HG03025 (cell line): ENCODE measurements at regions not wholly inside any gene's neighbourhood (a gene's known extent, or its start where the extent isn't known, plus 50 kb on each side); places are given as distances from the start of the nearest gene placed in this dataset.

Experiments
- ATAC-seq: cut with Tn5 transposase; IDR thresholded peaks from one replicate; pipeline ENCODE4 v1.9.1; 2021; ENCODE audit warnings: mild to moderate bottlenecking, moderate library complexity; ENCODE audit not compliant: unreplicated experiment, low FRiP score

DNA sequence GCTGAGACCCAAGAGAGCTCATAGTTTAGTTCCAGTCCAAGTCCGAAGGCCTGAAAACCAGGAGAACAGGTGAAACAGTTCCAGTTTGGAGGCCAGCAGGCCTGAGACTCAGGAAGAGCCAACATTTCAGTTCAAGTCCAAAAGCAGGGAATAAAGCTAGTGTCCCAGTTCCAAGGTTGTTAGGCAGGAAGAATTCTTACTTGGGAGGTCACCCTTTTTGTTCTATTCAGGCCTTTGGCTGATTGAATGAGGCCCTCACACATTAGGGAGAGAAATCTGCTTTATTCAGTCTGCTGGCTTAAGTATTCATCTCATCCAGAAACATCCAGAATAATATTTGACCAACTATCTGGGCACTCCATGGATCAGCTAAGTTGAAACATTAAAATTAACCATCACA lies 294.6 kb downstream of the PCNX1 start:
- no peak for ATAC-seq

GRCh38 chr14:71202881-71203280 lies 295.6 kb downstream of the PCNX1 start:
- ATAC-seq = no peak

DNA sequence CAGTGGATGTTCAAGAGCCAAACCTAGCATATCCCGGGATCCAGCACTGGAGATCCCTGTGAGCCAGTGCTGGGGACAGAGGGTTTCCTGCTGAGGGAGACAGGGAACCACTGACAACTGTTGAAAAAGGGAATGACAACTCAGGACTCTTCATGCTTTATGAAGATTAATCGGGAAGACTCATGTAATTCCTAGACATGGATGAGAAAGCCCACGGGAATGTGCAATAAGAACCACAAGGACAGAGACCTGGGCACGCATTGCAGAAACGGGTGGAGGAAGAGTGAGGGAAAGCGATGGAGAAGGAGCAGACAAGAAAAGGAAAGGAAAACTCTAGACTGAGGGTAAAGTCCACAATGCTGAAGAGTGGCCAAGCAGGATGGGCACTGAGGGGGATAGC lies 296.0 kb downstream of the PCNX1 start:
- no peak for ATAC-seq

- no peak for ATAC-seq
These were observed 297.0 kb downstream of the PCNX1 start for GRCh38 chr14:71204231-71204630.

GRCh38 chr14:71204768-71205167 lies 297.5 kb downstream of the PCNX1 start:
- no peak for ATAC-seq

- no peak for ATAC-seq
These were observed 298.9 kb downstream of the PCNX1 start for GRCh38 chr14:71206123-71206522.

DNA sequence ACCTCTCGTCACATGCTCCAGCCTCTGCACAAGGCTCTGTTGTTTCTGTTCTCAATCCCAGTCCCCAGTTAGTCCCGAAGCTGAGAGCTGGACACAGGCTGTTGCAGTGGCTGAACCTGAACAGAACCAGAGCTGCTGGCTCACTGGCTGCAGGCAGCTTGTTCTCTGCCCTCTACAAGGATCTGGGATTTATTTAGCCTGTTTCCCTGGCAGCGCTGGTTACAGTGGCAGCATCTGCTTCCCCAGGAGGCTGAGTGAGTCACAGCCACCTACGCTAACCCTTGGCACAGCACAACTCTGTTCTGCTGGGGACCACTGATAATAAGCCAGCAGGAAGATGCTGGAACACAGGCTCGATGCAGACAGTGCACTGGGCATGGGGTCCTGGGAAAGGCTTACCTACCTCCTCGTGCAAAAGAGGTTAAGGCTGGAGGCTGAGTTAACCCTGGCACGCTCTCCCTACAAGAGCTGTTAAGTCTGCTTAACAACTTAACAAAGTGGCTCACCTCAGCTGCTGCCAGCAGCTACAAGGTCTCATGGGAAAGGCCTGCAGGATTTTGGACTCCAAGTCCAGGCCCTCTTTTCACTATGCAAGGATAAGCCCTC lies 299.6 kb downstream of the PCNX1 start:
- ATAC-seq = no peak

GRCh38 chr14:71208702-71209357 lies 301.6 kb downstream of the PCNX1 start:
- no peak for ATAC-seq

DNA sequence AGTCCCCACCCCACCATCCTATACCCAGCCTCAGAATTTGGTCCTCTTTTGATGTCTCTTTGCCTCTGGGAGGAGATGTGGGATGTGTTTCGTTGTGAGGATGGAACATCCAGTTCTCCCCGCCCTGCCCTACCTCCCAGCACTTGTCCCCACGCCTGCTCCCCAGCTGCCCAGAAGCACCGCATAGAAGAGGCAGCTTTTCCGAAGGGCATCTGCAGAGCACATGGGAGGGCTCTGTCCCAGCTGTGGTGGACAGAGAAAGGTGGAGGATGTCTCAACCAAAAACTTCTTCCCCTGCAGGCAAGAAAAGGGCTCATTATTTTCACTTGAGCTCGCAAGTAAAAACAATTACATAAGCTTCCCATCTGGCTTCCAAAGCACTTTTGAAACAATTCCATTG lies 302.6 kb downstream of the PCNX1 start:
- ATAC-seq = no peak

GRCh38 chr14:71212093-71212492 lies 304.8 kb downstream of the PCNX1 start:
- ATAC-seq = no peak

- ATAC-seq = no peak
These were observed 305.4 kb downstream of the PCNX1 start for GRCh38 chr14:71212683-71213107.

GRCh38 chr14:71214241-71214640 lies 307.0 kb downstream of the PCNX1 start:
- no peak for ATAC-seq

- no peak for ATAC-seq
These were observed 313.2 kb downstream of the PCNX1 start for GRCh38 chr14:71220462-71220861.

- ATAC-seq = no peak
These were observed 313.9 kb downstream of the PCNX1 start for GRCh38 chr14:71221119-71221518.

GRCh38 chr14:71225113-71225512 lies 317.9 kb downstream of the PCNX1 start:
- ATAC-seq = no peak

DNA sequence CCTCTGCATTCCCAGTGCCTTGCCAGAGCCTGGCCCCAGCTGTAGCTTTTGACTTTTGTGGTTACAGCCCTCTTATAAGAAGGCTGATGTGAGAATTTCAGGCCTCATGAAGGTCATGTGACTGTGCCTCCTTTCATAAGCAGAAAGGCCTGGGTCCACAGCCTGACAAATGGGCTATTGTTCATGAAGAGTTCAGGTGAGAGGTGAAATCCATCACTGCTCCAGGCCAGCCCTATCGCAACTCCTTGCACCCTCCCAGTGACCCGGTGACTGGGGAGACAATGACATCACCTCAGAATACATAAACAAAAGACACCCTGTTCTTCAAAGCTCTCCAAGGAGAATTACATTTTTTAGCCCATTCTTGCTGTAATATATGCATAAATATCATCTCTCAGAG lies 321.5 kb downstream of the PCNX1 start:
- no peak for ATAC-seq

DNA sequence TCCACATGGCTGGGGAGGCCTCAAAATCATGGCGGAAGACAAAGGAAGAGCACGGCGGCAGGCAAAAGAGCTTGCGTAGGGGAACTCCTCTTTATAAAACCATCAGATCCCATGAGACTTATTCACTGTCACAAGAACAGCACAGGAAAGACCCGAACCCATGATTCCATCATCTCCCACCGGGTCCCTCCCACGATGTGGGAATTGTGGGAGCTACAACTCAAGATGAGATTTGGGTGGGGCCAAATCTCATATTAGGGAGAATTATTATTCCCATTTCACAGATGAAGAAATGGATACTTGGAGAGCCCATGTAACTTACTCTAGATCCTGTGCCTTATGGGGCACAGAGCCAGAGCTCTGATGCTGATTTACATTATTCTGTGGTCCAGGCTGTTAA lies 322.6 kb downstream of the PCNX1 start:
- ATAC-seq = no peak

DNA sequence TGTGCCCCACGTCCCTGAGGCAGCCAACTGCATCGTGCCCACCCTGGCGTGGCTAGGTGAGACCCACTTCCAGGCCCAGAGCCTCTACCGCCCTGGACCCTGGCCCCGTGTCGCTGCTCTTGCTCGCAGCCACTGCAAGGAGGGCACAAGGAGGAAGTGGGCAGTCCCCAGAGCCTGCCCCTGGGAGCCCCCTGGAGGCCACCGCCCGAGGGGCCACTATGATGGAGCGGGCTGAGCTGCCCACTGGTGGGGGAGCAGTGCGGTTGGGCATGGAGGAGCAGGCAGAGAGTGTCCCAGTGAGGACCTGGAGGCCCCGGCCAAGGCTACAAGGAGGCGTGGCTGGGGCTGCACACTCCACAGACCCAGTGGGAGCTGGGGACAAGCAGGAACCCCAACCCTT lies 323.6 kb downstream of the PCNX1 start:
- no peak for ATAC-seq

DNA sequence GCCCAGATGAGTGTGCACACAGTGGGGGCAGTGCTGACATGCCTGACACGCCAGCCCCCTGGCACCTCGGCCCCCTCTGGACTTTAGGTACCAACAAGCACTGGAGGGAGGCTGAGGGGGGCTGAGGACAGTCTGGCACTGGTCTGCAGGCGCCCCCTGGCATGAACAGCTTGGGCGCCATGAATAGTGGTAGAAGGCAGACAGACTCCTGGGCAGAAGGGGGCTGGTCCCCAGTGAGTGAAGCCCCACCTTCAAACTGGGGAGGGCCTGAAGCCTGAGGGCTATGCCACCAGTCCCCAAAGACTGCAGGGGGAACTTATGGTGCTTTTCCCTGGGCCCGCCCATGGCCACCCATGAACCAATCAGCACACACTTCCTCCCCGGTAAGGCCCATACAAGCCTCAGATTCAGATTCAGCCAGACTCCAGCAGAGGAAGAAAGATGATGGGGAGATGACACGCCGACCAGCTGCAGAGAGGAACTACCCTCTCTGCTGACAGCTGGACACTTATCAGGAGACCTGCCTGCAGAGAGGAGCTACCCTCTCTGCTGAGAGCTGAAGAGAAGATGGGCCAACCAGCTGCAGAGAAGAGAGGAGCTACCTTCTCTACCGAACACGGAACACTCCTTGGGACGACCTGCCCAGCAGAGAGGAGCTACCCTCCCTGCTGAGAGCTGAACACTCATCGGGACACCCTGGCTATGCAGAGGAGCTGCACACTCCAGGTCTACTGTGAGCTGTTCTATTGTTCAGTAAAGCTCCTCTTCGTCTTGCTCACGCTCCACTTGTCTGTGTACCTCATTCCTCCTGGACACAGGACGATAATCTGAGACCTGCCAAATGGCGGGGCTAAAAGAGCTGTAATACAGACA lies 324.5 kb downstream of the PCNX1 start:
- no peak for ATAC-seq

- ATAC-seq = no peak
These were observed 325.2 kb downstream of the PCNX1 start for GRCh38 chr14:71232506-71232905.

- ATAC-seq = no peak
These were observed 328.6 kb downstream of the PCNX1 start for GRCh38 chr14:71235875-71236274.

- ATAC-seq = no peak
These were observed 329.2 kb downstream of the PCNX1 start for GRCh38 chr14:71236487-71236886.
